Gastroesophageal sphincter (tissue), 3 donors: ENCODE measurements at regions not wholly inside any gene's neighbourhood (a gene's known extent, or its start where the extent isn't known, plus 50 kb on each side); places are given as distances from the start of the nearest gene placed in this dataset.
"Not testable (repeated sequence)": the region's sequence is repeated elsewhere in the genome, so short reads cannot be mapped to it uniquely, and the experiment has no call there.

Source experiments
- CTCF ChIP-seq, 4 experiments: fragments of 200-600 bp in 2 of 4; fragments of 450-650 bp in 2 of 4; sonication (generic) in 1 of 4; IDR thresholded peaks; one replicate each; pipeline ENCODE4 v1.5.1; 2017 to 2019; ENCODE audit warnings: antibody characterized with exemption in 4 of 4, mild to moderate bottlenecking in 2 of 4, moderate library complexity in 2 of 4
- POLR2A ChIP-seq, 2 donors: fragments of 450-650 bp; IDR thresholded peaks; one replicate each; pipeline ENCODE4 v1.6.1; 2017; ENCODE audit warnings: antibody characterized with exemption in 2 of 2, mild to moderate bottlenecking in 2 of 2, moderate library complexity in 1 of 2
- POLR2AphosphoS5 ChIP-seq: sonication (generic); formaldehyde crosslinking; IDR thresholded peaks from one replicate; pipeline ENCODE4 v1.6.1; 2017; ENCODE audit warnings: antibody characterized with exemption

DNA sequence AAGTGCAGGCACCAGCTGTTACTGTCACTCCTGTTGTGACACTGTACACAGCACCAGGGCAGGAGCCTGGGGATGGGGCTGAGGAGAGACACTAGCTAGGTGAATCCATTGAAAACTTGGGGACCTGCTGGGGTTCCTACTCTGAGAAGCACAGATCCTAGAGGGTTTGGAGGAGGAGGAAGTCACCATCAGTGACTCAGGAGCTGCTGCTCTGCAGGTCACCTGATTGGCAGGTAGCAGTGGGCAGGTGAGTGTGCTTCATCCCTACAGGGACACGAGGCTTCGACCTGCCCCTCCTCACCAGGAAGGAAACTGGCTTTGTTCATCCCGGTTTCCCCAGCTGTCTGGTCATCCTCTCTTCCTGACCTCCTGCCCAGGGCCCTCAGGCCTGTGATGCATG is 491.6 kb downstream of the TMEM121 start:
- not testable (repeated sequence) for TF ChIP-seq CTCF (IDR thresholded peaks at IDR 0.05); POLR2A (IDR thresholded peaks at IDR 0.05); POLR2AphosphoS5
